T-helper 17 cell (primary cell): ENCODE measurements at regions not wholly inside any gene's neighbourhood (a gene's known extent, or its start where the extent isn't known, plus 50 kb on each side); places are given as distances from the start of the nearest gene placed in this dataset.

ENCODE experiments used
- ATAC-seq: fragments of 150-1000 bp; cut with Tn5 transposase; 2 replicates; pipeline ENCODE4 v1.10.0; 2021; ENCODE audit warnings: mild to moderate bottlenecking, moderate library complexity
- DNase-seq, 3 donors: peaks; one replicate each; pipeline versions ENCODE4 v3.0.0 to v3.0.0-alpha.2; 2020 to 2021
- H3K9me3 ChIP-seq: one replicate; pipeline ENCODE4 v1.7.0; 2013; ENCODE audit warnings: low read length, mild to moderate bottlenecking; ENCODE audit not compliant: control insufficient read depth, poor library complexity, severe bottlenecking
- H3K27ac Mint-ChIP-seq: one replicate; pipeline ENCODE4 v1.8.0; 2022; ENCODE audit warnings: mild to moderate bottlenecking, moderate library complexity, mixed read lengths
- H3K27me3 Mint-ChIP-seq: one replicate; pipeline ENCODE4 v1.8.0; 2022; ENCODE audit warnings: mixed read lengths
- H3K36me3 Mint-ChIP-seq: one replicate; pipeline ENCODE4 v1.8.0; 2022; ENCODE audit warnings: low read depth, mixed read lengths
- H3K4me1 Mint-ChIP-seq: one replicate; pipeline ENCODE4 v1.8.0; 2022; ENCODE audit warnings: mild to moderate bottlenecking, mixed read lengths
- H3K4me3 Mint-ChIP-seq: one replicate; pipeline ENCODE4 v1.8.0; 2022; ENCODE audit warnings: mild to moderate bottlenecking, moderate library complexity, mixed read lengths

DNA sequence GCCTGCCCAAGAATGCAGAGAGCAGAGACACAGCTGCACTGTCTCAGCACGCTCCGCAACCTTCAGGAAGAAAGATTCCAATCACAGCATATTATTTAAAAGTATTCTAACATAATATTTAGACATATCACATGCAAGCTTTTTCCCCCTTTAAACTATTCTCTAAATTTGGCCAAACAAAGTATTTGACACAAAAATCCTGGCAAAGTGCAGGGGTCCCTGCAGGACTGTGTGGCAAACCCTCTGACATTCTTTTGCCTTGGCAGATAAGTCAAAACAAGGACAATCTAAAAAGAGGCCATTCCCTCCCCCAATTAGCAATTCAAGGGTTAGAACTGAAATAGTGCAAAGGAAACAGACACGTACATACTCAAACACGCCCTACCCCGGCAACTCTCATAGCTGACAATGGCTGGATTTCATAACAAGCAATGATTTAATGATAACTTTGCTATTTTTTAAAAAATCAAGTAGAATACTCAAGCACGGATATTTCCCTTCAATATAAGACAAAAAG is 225.3 kb downstream of the MRPL39 start:
- Mint-ChIP-seq H3K27ac (no peak overlapping the region), H3K4me1 (peaks cover 8% of the 10 kb centered on the region), H3K36me3 (no peaks in the 10 kb centered on the region), H3K4me3 (no peak overlapping the region), H3K27me3 (peaks cover 35% of the 10 kb centered on the region)
- DNase-seq (no peak), ATAC-seq (no peak)
- no peaks in the 10 kb centered on the region for H3K9me3 ChIP-seq

DNA sequence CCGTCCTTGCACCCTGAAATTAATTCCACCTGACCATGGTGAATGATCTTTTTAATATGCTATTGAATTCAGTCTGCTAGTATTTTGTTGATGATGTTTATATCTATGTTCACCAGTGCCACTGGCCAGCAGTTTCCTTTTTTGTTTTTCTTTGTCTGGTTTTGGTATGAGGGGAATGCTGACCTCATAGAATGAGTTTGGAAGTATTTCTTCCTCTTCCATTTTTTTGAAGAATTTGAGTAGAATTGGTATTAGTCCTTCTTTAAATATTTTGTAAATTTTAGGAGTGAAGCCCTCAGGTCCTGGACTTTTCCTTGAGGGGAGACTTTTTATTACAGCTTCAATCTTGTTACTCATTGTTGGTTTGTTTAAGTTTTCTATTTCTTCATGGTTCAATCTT is 231.6 kb downstream of the MRPL39 start:
- Mint-ChIP-seq H3K27ac (no peak overlapping the region), H3K27me3 (peaks cover 23% of the 10 kb centered on the region), H3K4me3 (no peak overlapping the region), H3K36me3 (no peaks in the 10 kb centered on the region), H3K4me1 (peaks cover 3% of the 10 kb centered on the region)
- no peak for DNase-seq
- no peaks in the 10 kb centered on the region for H3K9me3 ChIP-seq
- ATAC-seq, result no peak

DNA sequence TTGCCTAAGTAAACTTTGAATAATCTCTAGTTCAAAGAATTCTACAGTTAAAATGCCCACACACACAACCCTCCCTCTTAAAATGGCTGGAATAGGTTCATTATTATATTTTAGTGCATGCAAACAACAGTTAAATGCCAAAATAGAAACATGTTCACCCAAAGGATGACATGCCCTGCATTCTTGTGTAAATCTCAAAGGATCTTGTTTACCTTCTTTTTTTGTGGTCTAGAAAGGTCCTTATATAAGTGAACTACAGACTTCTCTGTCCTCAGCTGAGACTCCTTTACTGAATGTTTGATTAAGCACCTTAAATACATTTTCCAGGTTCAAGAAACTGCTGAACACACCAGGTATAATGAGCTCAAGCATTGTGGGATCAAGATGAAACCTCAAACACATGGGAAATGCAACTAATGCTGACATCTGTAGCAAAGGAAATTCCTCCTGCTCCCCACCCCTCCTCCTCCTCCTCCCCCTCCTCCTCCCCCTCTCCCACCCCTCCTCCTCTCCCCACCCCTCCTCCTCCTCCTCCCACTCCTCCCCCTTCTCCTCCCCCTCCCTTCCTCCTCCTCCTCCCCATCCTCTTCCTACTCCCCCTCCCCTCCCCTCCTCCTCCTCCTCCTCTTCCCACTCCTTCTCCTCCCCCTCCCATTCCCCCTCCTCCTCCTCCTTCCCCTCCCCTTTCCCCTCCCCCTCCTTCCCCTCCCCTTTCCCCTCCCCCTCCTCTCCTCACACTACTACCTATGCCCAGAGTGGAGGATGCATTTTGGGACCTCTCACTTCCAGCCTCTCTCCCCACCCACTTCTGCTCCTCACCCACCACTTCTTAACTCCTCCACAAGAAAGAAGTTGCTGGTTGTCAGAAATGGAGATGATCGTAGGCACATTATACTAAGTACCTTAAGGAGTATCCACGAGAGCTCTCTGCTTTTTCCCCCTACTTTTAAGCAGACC is 233.9 kb downstream of the MRPL39 start:
- H3K27ac Mint-ChIP-seq, result no peak overlapping the region
- no peak overlapping the region for H3K4me3 Mint-ChIP-seq
- H3K9me3 ChIP-seq, result no peaks in the 10 kb centered on the region
- peaks cover 3% of the 10 kb centered on the region for H3K4me1 Mint-ChIP-seq
- DNase-seq (no peak), ATAC-seq (no peak)
- H3K36me3 Mint-ChIP-seq, result no peaks in the 10 kb centered on the region
- H3K27me3 Mint-ChIP-seq, result peaks cover 11% of the 10 kb centered on the region

- Mint-ChIP-seq H3K27ac (no peak overlapping the region), H3K4me1 (no peaks in the 10 kb centered on the region), H3K27me3 (peaks cover 18% of the 10 kb centered on the region), H3K4me3 (no peak overlapping the region), H3K36me3 (no peaks in the 10 kb centered on the region)
- H3K9me3 ChIP-seq, result no peaks in the 10 kb centered on the region
- no peak for ATAC-seq
- DNase-seq, result no peak
Measured at GRCh38 chr21:25371841-25372425, 235.3 kb downstream of the MRPL39 start.

DNA sequence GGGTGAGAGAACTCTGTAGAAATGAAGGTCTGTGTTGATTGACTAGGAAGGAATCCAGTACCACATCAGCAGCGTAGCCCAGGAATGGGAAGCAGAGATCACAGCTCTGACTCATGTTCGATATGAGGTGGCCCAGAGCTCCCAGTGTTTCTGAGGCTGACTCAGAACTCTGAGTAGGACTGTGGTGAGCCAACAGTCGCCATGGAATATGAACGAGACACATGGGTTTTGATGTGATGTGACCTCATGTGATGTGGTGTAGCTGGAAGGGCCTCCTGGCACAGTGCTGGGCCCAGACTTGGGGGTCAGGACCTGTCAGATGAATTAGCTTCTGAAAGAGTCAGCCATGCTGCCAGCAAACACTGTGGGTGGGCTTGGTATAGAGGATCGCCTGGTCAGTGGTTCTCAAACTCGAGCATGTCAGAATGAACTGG is 237.0 kb downstream of the MRPL39 start:
- DNase-seq, result no peak
- no peak for ATAC-seq
- H3K4me1 Mint-ChIP-seq, result no peaks in the 10 kb centered on the region
- H3K27ac Mint-ChIP-seq, result no peak overlapping the region
- no peak overlapping the region for H3K4me3 Mint-ChIP-seq
- peaks cover 19% of the 10 kb centered on the region for H3K27me3 Mint-ChIP-seq
- H3K9me3 ChIP-seq, result no peaks in the 10 kb centered on the region
- H3K36me3 Mint-ChIP-seq, result no peaks in the 10 kb centered on the region

GRCh38 chr21:25369524-25370300 is 237.6 kb downstream of the MRPL39 start:
- DNase-seq (no peak), ATAC-seq (no peak)
- no peak overlapping the region for H3K4me3 Mint-ChIP-seq
- H3K36me3 Mint-ChIP-seq, result no peaks in the 10 kb centered on the region
- no peak overlapping the region for H3K27ac Mint-ChIP-seq
- no peaks in the 10 kb centered on the region for H3K4me1 Mint-ChIP-seq
- peaks cover 18% of the 10 kb centered on the region for H3K27me3 Mint-ChIP-seq
- H3K9me3 ChIP-seq, result no peaks in the 10 kb centered on the region

GRCh38 chr21:25368531-25368930 is 238.8 kb downstream of the MRPL39 start:
- peaks cover 18% of the 10 kb centered on the region for H3K27me3 Mint-ChIP-seq
- no peaks in the 10 kb centered on the region for H3K9me3 ChIP-seq
- DNase-seq, result no peak
- no peak for ATAC-seq
- H3K4me1 Mint-ChIP-seq, result no peaks in the 10 kb centered on the region
- no peaks in the 10 kb centered on the region for H3K36me3 Mint-ChIP-seq
- no peak overlapping the region for H3K4me3 Mint-ChIP-seq
- H3K27ac Mint-ChIP-seq, result no peak overlapping the region

DNA sequence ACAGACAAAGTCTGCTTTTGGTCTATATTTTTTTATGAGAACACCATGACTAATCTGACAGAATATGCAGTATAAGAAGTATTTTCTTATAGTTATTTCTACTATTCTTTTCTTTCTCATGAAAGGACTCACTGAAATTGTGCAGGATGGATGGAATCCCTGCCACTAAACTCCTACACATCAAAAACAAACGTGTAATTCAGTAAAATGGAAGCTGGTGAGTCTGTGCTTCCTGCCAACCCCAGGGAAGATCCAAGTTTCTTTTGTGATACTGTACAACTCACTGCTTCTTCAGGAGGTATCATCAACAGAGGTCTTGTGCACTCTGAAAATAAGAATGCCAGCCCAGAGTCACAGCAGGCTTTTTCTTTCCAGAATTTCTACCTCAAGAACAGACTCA is 241.2 kb downstream of the MRPL39 start:
- no peaks in the 10 kb centered on the region for H3K36me3 Mint-ChIP-seq

DNA sequence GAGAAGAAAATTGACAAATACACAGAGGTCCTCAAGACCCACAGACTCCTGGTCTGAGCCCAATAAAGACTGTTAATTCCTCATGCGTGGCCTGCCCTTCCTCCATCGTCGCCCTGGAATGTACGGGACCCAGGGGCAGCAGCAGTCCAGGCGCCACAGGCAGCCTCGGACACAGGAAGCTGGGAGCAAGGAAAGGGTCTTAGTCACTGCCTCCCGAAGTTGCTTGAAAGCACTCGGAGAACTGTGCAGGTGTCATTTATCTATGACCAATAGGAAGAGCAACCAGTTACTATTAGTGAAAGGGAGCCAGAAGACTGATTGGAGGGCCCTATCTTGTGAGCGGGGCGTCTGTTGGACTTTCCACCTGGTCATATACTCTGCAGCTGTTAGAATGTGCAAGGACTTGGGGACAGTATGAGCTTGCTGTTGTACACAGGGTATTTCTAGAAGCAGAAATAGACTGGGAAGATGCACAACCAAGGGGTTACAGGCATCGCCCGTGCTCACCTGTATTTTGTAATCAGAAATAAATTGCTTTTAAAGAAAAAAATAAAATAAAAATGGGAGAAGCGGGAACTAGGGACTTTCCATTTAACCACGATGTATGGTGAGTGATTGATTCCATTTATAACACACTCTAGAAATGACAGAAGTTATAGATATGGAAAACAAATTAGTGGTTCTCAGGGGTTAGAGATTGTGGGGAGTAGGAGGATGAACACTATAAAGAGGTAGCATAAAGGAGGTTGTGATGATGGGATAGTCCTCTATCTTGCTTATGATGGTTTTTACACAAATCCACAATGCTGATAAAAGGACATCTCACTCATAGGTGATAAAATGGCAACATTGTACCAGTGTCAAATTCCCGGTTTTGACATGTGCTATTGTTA is 244.7 kb downstream of the MRPL39 start:
- Mint-ChIP-seq H3K27me3 (peaks cover 22% of the 10 kb centered on the region), H3K4me3 (no peak overlapping the region), H3K4me1 (no peaks in the 10 kb centered on the region), H3K36me3 (no peaks in the 10 kb centered on the region), H3K27ac (no peak overlapping the region)
- no peak for DNase-seq
- no peaks in the 10 kb centered on the region for H3K9me3 ChIP-seq
- ATAC-seq, result no peak

More for the DNA sequence above, 241.2 kb downstream of the MRPL39 start:
- H3K4me3 Mint-ChIP-seq, result no peak overlapping the region
- H3K27me3 Mint-ChIP-seq, result peaks cover 22% of the 10 kb centered on the region
- DNase-seq (no peak), ATAC-seq (no peak)
- no peaks in the 10 kb centered on the region for H3K9me3 ChIP-seq
- no peak overlapping the region for H3K27ac Mint-ChIP-seq
- H3K4me1 Mint-ChIP-seq, result no peaks in the 10 kb centered on the region

DNA sequence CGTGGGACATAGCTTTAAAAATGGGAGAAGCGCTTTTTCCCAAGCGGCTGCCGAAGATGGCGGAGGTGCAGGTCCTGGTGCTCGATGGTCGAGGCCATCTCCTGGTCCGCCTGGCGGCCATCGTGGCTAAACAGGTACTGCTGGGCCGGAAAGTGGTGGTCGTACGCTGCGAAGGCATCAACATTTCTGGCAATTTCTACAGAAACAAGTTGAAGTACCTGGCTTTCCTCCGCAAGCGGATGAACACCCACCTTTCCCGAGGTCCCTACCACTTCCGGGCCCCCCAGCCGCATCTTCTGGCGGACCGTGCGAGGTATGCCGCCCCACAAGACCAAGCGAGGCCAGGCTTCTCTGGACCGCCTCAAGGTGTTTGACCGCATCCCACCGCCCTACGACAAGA is 245.5 kb downstream of the MRPL39 start:
- no peak for DNase-seq
- Mint-ChIP-seq H3K4me3 (no peak overlapping the region), H3K27me3 (peaks cover 14% of the 10 kb centered on the region), H3K27ac (no peak overlapping the region), H3K36me3 (no peaks in the 10 kb centered on the region), H3K4me1 (no peaks in the 10 kb centered on the region)
- ATAC-seq, result no peak
- H3K9me3 ChIP-seq, result no peaks in the 10 kb centered on the region

DNA sequence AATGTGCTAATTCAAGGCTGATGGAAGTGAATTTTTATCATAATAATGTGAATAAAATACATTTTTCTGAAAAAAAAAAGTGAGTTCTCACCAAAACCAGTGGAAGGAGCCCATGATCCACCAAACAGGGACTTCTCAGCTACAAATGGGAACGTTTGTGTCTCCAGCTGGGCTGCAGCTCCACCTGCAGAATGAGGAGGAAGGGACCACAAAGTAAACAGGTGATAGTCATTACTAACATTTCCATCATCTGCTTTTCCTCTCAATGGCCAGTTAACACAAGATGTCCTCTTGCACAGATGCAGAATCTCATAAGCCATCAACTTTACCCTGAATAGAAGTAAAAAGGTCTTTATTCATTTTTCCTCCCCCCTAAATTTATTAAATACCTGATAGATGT is 246.2 kb downstream of the MRPL39 start:
- ATAC-seq, result no peak
- no peaks in the 10 kb centered on the region for H3K36me3 Mint-ChIP-seq
- no peak overlapping the region for H3K4me3 Mint-ChIP-seq
- H3K9me3 ChIP-seq, result no peaks in the 10 kb centered on the region
- DNase-seq, result no peak
- no peaks in the 10 kb centered on the region for H3K4me1 Mint-ChIP-seq
- H3K27me3 Mint-ChIP-seq, result peaks cover 9% of the 10 kb centered on the region
- no peak overlapping the region for H3K27ac Mint-ChIP-seq

- H3K9me3 ChIP-seq, result no peaks in the 10 kb centered on the region
- no peak for ATAC-seq
- Mint-ChIP-seq H3K4me3 (no peak overlapping the region), H3K4me1 (no peaks in the 10 kb centered on the region), H3K27ac (no peak overlapping the region), H3K36me3 (no peaks in the 10 kb centered on the region), H3K27me3 (peaks cover 10% of the 10 kb centered on the region)
- no peak for DNase-seq
Measured at GRCh38 chr21:25360593-25360992, 246.7 kb downstream of the MRPL39 start.
